ENCODE measurements at regions not wholly inside any gene's neighbourhood (a gene's known extent, or its start where the extent isn't known, plus 50 kb on each side); places are given as distances from the start of the nearest gene placed in this dataset.
"Not testable (repeated sequence)": the region's sequence is repeated elsewhere in the genome, so short reads cannot be mapped to it uniquely, and the experiment has no call there.

DNA sequence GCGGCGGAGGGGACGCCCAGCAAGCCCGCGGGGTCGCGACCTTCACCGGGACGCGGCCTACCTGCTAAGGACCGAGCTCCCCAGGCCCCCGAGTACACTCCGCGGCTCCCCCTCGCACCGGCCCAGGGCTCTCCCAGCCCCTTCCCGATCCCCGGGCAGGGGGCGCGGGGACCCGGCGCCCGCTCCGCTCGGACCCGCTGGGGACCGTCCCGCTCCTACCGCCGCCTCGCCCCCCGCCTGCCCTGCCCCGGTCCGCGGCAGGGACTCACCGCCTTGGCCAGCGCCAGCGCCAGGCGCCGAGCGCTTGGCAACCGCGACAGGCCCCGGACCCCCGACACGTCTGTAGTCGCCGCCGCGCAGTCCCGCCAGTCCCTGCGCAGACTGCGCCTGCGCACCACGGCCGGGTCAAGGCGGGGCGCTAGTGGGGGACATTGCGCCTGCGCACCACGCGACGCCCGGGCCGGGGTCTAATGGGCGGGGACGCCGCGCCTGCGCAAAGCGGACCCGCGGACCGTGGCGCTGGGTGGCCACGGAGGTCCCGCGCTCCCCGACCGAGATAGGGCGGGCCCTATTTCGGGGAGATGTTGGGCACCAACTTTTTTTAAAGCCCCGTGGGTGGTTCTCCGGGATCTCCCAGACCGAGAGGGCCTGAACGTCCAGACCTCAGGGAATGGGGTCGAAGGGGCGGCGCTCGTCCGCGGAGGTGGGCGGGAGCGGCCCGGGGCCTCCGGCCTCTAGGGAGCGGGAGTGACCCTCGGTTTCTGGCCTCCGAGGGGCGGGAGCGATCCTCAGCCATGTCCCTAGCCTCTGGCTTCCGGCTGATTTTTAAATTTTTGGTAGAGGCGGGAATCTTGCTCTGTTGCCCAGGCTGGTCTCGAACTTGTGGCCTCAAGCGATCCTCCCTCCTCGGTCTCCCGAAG is 81.8 kb upstream of the TNK2 start:
- peak; percentile 80 to 86 for TF ChIP-seq POLR2A (IDR thresholded peaks at IDR 0.05)
- TF ChIP-seq, protein P1, sequence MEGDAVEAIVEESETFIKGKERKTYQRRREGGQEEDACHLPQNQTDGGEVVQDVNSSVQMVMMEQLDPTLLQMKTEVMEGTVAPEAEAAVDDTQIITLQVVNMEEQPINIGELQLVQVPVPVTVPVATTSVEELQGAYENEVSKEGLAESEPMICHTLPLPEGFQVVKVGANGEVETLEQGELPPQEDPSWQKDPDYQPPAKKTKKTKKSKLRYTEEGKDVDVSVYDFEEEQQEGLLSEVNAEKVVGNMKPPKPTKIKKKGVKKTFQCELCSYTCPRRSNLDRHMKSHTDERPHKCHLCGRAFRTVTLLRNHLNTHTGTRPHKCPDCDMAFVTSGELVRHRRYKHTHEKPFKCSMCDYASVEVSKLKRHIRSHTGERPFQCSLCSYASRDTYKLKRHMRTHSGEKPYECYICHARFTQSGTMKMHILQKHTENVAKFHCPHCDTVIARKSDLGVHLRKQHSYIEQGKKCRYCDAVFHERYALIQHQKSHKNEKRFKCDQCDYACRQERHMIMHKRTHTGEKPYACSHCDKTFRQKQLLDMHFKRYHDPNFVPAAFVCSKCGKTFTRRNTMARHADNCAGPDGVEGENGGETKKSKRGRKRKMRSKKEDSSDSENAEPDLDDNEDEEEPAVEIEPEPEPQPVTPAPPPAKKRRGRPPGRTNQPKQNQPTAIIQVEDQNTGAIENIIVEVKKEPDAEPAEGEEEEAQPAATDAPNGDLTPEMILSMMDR (IDR thresholded peaks at IDR 0.05 in 4 of 5, conservative IDR thresholded peaks at IDR 0.05 in 1 of 5) = not testable (repeated sequence)
